H9 (cell line): ENCODE measurements at regions not wholly inside any gene's neighbourhood (a gene's known extent, or its start where the extent isn't known, plus 50 kb on each side); places are given as distances from the start of the nearest gene placed in this dataset.

ENCODE experiments used
- DNase-seq: peaks from one replicate; pipeline ENCODE4 v3.0.0-alpha.2; 2017
- H2AFZ ChIP-seq: one replicate; pipeline ENCODE4 v1.6.1; 2013; ENCODE audit warnings: mild to moderate bottlenecking, low read length, control low read depth, moderate library complexity
- H2AK5ac ChIP-seq: 2 replicates; pipeline ENCODE4 v1.6.1; 2013; ENCODE audit warnings: low read length, control low read depth, mixed read lengths; ENCODE audit not compliant: insufficient read length
- H2BK120ac ChIP-seq: one replicate; pipeline ENCODE4 v1.6.1; 2013; ENCODE audit warnings: low read depth, mild to moderate bottlenecking, low read length, control low read depth, inconsistent platforms; ENCODE audit not compliant: poor library complexity, severe bottlenecking
- H2BK12ac ChIP-seq: 2 replicates; pipeline ENCODE4 v1.6.1; 2013; ENCODE audit warnings: low read length, control low read depth, mixed read lengths, low read depth; ENCODE audit not compliant: insufficient read length
- H2BK15ac ChIP-seq: 2 replicates; pipeline ENCODE4 v1.6.1; 2013; ENCODE audit warnings: low read depth, low read length, control low read depth
- H2BK20ac ChIP-seq: one replicate; pipeline ENCODE4 v1.6.1; 2013; ENCODE audit warnings: low read depth, mild to moderate bottlenecking, low read length, control low read depth, inconsistent platforms; ENCODE audit not compliant: poor library complexity, severe bottlenecking
- H2BK5ac ChIP-seq: 2 replicates; pipeline ENCODE4 v1.6.1; 2013; ENCODE audit warnings: low read length, control low read depth, mixed read lengths; ENCODE audit not compliant: insufficient read length
- H3K14ac ChIP-seq: 2 replicates; pipeline ENCODE4 v1.6.1; 2013; ENCODE audit warnings: low read length, control low read depth; ENCODE audit not compliant: insufficient read depth
- H3K18ac ChIP-seq: 2 replicates; pipeline ENCODE4 v1.6.1; 2013; ENCODE audit warnings: low read depth, mild to moderate bottlenecking, mixed read lengths, low read length, control low read depth; ENCODE audit not compliant: insufficient read length
- H3K23ac ChIP-seq: 2 replicates; pipeline ENCODE4 v1.6.1; 2013; ENCODE audit warnings: low read length, control low read depth, mixed read lengths, low read depth; ENCODE audit not compliant: insufficient read length
- H3K23me2 ChIP-seq: 2 replicates; pipeline ENCODE4 v1.6.1; 2013; ENCODE audit warnings: low read depth, mild to moderate bottlenecking, mixed read lengths, low read length, control low read depth; ENCODE audit not compliant: insufficient read length, poor library complexity, severe bottlenecking
- H3K27ac ChIP-seq: 2 replicates; pipeline ENCODE4 v1.5.1; 2013; ENCODE audit warnings: low read length, control low read depth, mixed read lengths, low read depth; ENCODE audit not compliant: insufficient read length
- H3K27me3 ChIP-seq: 2 replicates; pipeline ENCODE4 v1.6.1; 2013; ENCODE audit warnings: low read length, control low read depth, inconsistent platforms; ENCODE audit not compliant: insufficient read depth
- H3K4ac ChIP-seq: 2 replicates; pipeline ENCODE4 v1.6.1; 2013; ENCODE audit warnings: low read depth, mild to moderate bottlenecking, control low read depth, inconsistent platforms, low read length, moderate library complexity
- H3K4me1 ChIP-seq: 2 replicates; pipeline ENCODE4 v1.6.1; 2013; ENCODE audit warnings: low read length, control low read depth, inconsistent platforms; ENCODE audit not compliant: insufficient read depth
- H3K4me2 ChIP-seq: 2 replicates; pipeline ENCODE4 v1.6.1; 2013; ENCODE audit warnings: low read length, control low read depth, mixed read lengths; ENCODE audit not compliant: insufficient read length, insufficient read depth
- H3K56ac ChIP-seq: 2 replicates; pipeline ENCODE4 v1.6.1; 2013; ENCODE audit warnings: low read depth, mild to moderate bottlenecking, mixed read lengths, low read length, control low read depth; ENCODE audit not compliant: insufficient read length
- H3K79me1 ChIP-seq: 2 replicates; pipeline ENCODE4 v1.6.1; 2013; ENCODE audit warnings: low read depth, mild to moderate bottlenecking, moderate library complexity, low read length, control low read depth, inconsistent platforms; ENCODE audit not compliant: insufficient read depth, poor library complexity, severe bottlenecking
- H3K79me2 ChIP-seq: 2 replicates; pipeline ENCODE4 v1.6.1; 2013; ENCODE audit warnings: low read length, control low read depth, inconsistent platforms; ENCODE audit not compliant: insufficient read depth
- H3K9ac ChIP-seq: 2 replicates; pipeline ENCODE4 v1.6.1; 2013; ENCODE audit warnings: low read length, control low read depth, mixed read lengths; ENCODE audit not compliant: insufficient read length; ENCODE audit errors: extremely low read depth
- H3K9me3 ChIP-seq: one replicate; pipeline ENCODE4 v1.6.1; 2013; ENCODE audit warnings: low read depth, low read length, inconsistent platforms; ENCODE audit not compliant: control insufficient read depth
- H3T11ph ChIP-seq: one replicate; pipeline ENCODE4 v1.6.1; 2013; ENCODE audit warnings: mild to moderate bottlenecking, low read length, control low read depth, inconsistent platforms
- H4K20me1 ChIP-seq: one replicate; pipeline ENCODE4 v1.6.1; 2013; ENCODE audit not compliant: control insufficient read depth, insufficient read length, insufficient read depth
- H4K5ac ChIP-seq: 2 replicates; pipeline ENCODE4 v1.6.1; 2013; ENCODE audit warnings: low read depth, mild to moderate bottlenecking, mixed read lengths, low read length, control low read depth; ENCODE audit not compliant: insufficient read length
- H4K8ac ChIP-seq: replicated peaks from 2 replicates; pipeline ENCODE4 v1.6.1; 2013; ENCODE audit warnings: low read length, control low read depth, mixed read lengths, low read depth; ENCODE audit not compliant: insufficient read length
- H4K91ac ChIP-seq: 2 replicates; pipeline ENCODE4 v1.6.1; 2013; ENCODE audit warnings: low read depth, mild to moderate bottlenecking, moderate library complexity, mixed read lengths, low read length, control low read depth; ENCODE audit not compliant: insufficient read length
- H3K27ac Mint-ChIP-seq, 3 experiments: 2 replicates in 2 of 3; 3 replicates in 1 of 3; pipeline ENCODE4 v1.8.0; 2020 to 2021; ENCODE audit warnings: mixed read lengths in 3 of 3, mild to moderate bottlenecking in 1 of 3, moderate library complexity in 1 of 3
- H3K27me3 Mint-ChIP-seq: 2 replicates; pipeline ENCODE4 v1.8.0; 2021; ENCODE audit warnings: low read depth, mild to moderate bottlenecking, moderate library complexity, mixed read lengths
- H3K36me3 Mint-ChIP-seq, 3 experiments: 2 replicates in 2 of 3; 3 replicates in 1 of 3; pipeline ENCODE4 v1.8.0; 2020 to 2021; ENCODE audit warnings: low read depth in 3 of 3, mixed read lengths in 3 of 3; ENCODE audit not compliant: insufficient read depth in 1 of 3
- H3K4me1 Mint-ChIP-seq, 2 experiments: 2 replicates each; pipeline ENCODE4 v1.8.0; 2020; ENCODE audit warnings: mixed read lengths in 2 of 2
- H3K4me3 Mint-ChIP-seq, 2 experiments: 2 replicates in 1 of 2; 3 replicates in 1 of 2; pipeline ENCODE4 v1.8.0; 2020 to 2021; ENCODE audit warnings: mild to moderate bottlenecking in 2 of 2, mixed read lengths in 2 of 2, moderate library complexity in 1 of 2
- H3K9me3 Mint-ChIP-seq, 2 experiments: 2 replicates in 1 of 2; 3 replicates in 1 of 2; pipeline ENCODE4 v1.8.0; 2020; ENCODE audit warnings: mild to moderate bottlenecking in 2 of 2, mixed read lengths in 2 of 2, moderate library complexity in 1 of 2
- WGBS: extraction: QIAGEN DNeasy Blood & Tissue Kit; methylation state at CpG from one replicate; pipeline ENCODE4 v1.1.7; 2013; ENCODE audit warnings: missing lambda C conversion rate, low lambda C conversion rate, mixed read lengths; ENCODE audit not compliant: insufficient read length; ENCODE audit errors: extremely low coverage; 5-methylcytosine and 5-hydroxymethylcytosine counted together
- TF ChIP-seq, protein P1 (sequence below): fragments of 200-600 bp; sonication (generic); conservative IDR thresholded peaks from 3 replicates; pipeline ENCODE4 v1.8.0; 2021; ENCODE audit warnings: antibody characterized with exemption, mild to moderate bottlenecking

- Mint-ChIP-seq H3K4me3 (no peak overlapping the region), H3K27me3 (no peaks in the 10 kb centered on the region), H3K9me3 (peaks cover 2 to 6% of the 10 kb centered on the region in 2 experiments), H3K4me1 (peaks cover 0 to 2% of the 10 kb centered on the region in 2 experiments; a peak in 1 of 4 replicates), H3K36me3 (peaks cover 2 to 9% (median 2%) of the 10 kb centered on the region in 3 experiments; a peak in 6 of 7 replicates), H3K27ac (no peak overlapping the region)
- Histone ChIP-seq H4K5ac (no peak overlapping the region), H3K23me2 (no peaks in the 10 kb centered on the region), H4K20me1 (no peaks in the 10 kb centered on the region), H3K9ac (no peak overlapping the region), H3K18ac (no peak overlapping the region), H3K4me2 (no peak overlapping the region), H3K9me3 (no peaks in the 10 kb centered on the region), H2BK12ac (no peak overlapping the region), H3K56ac (no peak overlapping the region), H3K79me1 (no peaks in the 10 kb centered on the region), H2AFZ (no peak overlapping the region), H4K91ac (no peak overlapping the region), H3T11ph (no peak overlapping the region), H3K27ac (no peak overlapping the region), H3K4ac (no peak overlapping the region), H2BK15ac (no peak overlapping the region), H2BK5ac (no peak overlapping the region), H2AK5ac (no peak overlapping the region), H3K23ac (no peak overlapping the region), H3K4me1 (no peaks in the 10 kb centered on the region), H2BK120ac (no peak overlapping the region), H3K14ac (no peak overlapping the region), H4K8ac (no peak overlapping the region), H3K79me2 (no peaks in the 10 kb centered on the region), H3K27me3 (no peaks in the 10 kb centered on the region), H2BK20ac (no peak overlapping the region)
- TF ChIP-seq, protein P1, sequence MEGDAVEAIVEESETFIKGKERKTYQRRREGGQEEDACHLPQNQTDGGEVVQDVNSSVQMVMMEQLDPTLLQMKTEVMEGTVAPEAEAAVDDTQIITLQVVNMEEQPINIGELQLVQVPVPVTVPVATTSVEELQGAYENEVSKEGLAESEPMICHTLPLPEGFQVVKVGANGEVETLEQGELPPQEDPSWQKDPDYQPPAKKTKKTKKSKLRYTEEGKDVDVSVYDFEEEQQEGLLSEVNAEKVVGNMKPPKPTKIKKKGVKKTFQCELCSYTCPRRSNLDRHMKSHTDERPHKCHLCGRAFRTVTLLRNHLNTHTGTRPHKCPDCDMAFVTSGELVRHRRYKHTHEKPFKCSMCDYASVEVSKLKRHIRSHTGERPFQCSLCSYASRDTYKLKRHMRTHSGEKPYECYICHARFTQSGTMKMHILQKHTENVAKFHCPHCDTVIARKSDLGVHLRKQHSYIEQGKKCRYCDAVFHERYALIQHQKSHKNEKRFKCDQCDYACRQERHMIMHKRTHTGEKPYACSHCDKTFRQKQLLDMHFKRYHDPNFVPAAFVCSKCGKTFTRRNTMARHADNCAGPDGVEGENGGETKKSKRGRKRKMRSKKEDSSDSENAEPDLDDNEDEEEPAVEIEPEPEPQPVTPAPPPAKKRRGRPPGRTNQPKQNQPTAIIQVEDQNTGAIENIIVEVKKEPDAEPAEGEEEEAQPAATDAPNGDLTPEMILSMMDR = no peak
- no peak for DNase-seq
- WGBS = no CpG with 5 or more reads among the region's 1 CpG
Measured at GRCh38 chr2:22217881-22218280, 1094.1 kb downstream of the TDRD15 start.
